ENCODE measurements at regions not wholly inside any gene's neighbourhood (a gene's known extent, or its start where the extent isn't known, plus 50 kb on each side); places are given as distances from the start of the nearest gene placed in this dataset.
"Not testable (repeated sequence)": the region's sequence is repeated elsewhere in the genome, so short reads cannot be mapped to it uniquely, and the experiment has no call there.

DNA sequence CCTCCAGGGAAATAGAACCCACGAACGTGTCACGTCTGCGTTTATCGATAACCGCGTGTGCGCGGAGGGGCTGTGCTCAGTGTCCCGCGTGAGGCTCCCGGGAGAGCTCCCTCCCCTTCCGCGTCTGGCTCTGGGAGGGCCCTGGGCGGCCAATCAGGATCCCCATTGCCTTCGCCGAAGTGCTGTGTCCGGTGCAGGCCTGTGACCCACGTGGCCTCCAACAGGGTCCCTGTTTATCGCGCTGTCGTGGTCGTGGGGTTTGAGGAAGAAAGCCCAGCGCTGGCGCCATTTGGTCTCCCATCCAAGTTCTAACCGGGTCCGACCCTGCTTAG lies 345.6 kb downstream of the ADGRD1 start:
- H3K9ac ChIP-seq (ENCODE audit: low read length); DNase-seq; H3K9me3 ChIP-seq (ENCODE audit: insufficient read depth, low read depth, low read length); H4K91ac ChIP-seq (ENCODE audit: low read depth, low read length); H4K12ac ChIP-seq (ENCODE audit: low read depth, low read length); H3K14ac ChIP-seq (ENCODE audit: low read length); H3K18ac ChIP-seq (ENCODE audit: low read length); H3K4ac ChIP-seq (ENCODE audit: low read depth, low read length); H3K27me3 ChIP-seq (ENCODE audit: insufficient read depth, low read length); H2BK12ac ChIP-seq (ENCODE audit: low read length); H3K4me1 ChIP-seq (ENCODE audit: control insufficient read depth in 1 of 2, insufficient read depth in 2 of 2, low read length in 2 of 2); H3K79me2 ChIP-seq (ENCODE audit: control insufficient read depth, insufficient read depth, low read length, poor library complexity); H2BK5ac ChIP-seq (ENCODE audit: low read depth, low read length, poor library complexity); H3K27ac ChIP-seq (ENCODE audit: low read depth, low read length); H2AK5ac ChIP-seq (ENCODE audit: low read length); H4K8ac ChIP-seq (ENCODE audit: low read depth, low read length); H3K23ac ChIP-seq (ENCODE audit: low read length); H3K4me2 ChIP-seq (ENCODE audit: low read length); H3K79me1 ChIP-seq (ENCODE audit: low read length); H3K4me3 ChIP-seq (ENCODE audit: low read depth, low read length); H3K36me3 ChIP-seq (ENCODE audit: control insufficient read depth in 1 of 2, insufficient read depth in 2 of 2, low read length in 2 of 2); H2AFZ ChIP-seq (ENCODE audit: insufficient read depth, low read length, poor library complexity); H2BK120ac ChIP-seq (ENCODE audit: insufficient read depth, low read length, poor library complexity): not testable (repeated sequence)
- WGBS (ENCODE audit: extremely low coverage, insufficient coverage, insufficient read length) = no CpG with 5 or more reads among the region's 27 CpGs

DNA sequence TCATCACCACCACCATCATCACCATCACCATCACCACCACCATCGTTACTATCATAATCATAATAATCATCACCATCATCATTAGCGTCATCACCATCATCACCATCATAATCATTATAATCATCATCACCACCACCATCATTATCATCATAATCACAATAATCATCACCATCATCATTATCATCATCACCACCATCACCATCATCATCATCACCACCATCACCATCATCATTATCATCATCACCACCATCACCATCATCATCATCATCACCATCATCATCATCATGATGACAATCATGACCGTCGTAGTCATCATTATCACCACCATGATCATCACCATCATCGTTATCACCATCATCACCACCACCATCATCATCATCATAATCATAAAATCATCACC lies 349.9 kb downstream of the ADGRD1 start:
- not testable (repeated sequence) for H3K9me3 ChIP-seq (ENCODE audit: insufficient read depth, low read depth, low read length); H4K12ac ChIP-seq (ENCODE audit: low read depth, low read length); H3K4me3 ChIP-seq (ENCODE audit: low read depth, low read length); H3K4me1 ChIP-seq (ENCODE audit: control insufficient read depth in 1 of 2, insufficient read depth in 2 of 2, low read length in 2 of 2); H2BK120ac ChIP-seq (ENCODE audit: insufficient read depth, low read length, poor library complexity); H3K23ac ChIP-seq (ENCODE audit: low read length); H3K36me3 ChIP-seq (ENCODE audit: control insufficient read depth in 1 of 2, insufficient read depth in 2 of 2, low read length in 2 of 2); H3K79me2 ChIP-seq (ENCODE audit: control insufficient read depth, insufficient read depth, low read length, poor library complexity); H4K91ac ChIP-seq (ENCODE audit: low read depth, low read length); H2AFZ ChIP-seq (ENCODE audit: insufficient read depth, low read length, poor library complexity); H2BK5ac ChIP-seq (ENCODE audit: low read depth, low read length, poor library complexity); H2BK12ac ChIP-seq (ENCODE audit: low read length); H3K27me3 ChIP-seq (ENCODE audit: insufficient read depth, low read length); H2AK5ac ChIP-seq (ENCODE audit: low read length); H3K18ac ChIP-seq (ENCODE audit: low read length); H3K9ac ChIP-seq (ENCODE audit: low read length); H3K4ac ChIP-seq (ENCODE audit: low read depth, low read length); H3K4me2 ChIP-seq (ENCODE audit: low read length); H3K14ac ChIP-seq (ENCODE audit: low read length); H3K79me1 ChIP-seq (ENCODE audit: low read length); H3K27ac ChIP-seq (ENCODE audit: low read depth, low read length); DNase-seq; H4K8ac ChIP-seq (ENCODE audit: low read depth, low read length)
- WGBS (ENCODE audit: extremely low coverage, insufficient coverage, insufficient read length) = no CpG with 5 or more reads among the region's 5 CpGs

DNA sequence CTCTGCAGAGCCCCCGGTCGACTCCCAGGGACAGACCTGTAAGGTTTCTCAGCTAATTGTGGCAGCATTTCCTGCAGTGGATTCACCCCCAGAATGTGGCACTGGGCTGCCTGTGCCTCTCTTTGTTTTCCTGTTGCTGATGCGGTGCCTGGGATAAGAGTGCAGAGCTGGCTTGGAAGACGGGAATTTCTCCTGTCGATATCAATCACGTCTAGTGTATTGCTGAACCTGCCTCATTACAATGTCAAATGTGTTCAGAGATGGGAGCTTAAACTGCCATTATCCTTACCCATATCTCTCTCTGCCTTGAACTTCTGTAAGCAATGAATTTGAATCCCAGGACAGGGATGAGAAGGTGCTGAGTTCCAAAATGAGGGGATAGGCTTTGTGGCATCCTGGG lies 350.9 kb downstream of the ADGRD1 start:
- no CpG with 5 or more reads among the region's 6 CpGs for WGBS (ENCODE audit: extremely low coverage, insufficient coverage, insufficient read length)

DNA sequence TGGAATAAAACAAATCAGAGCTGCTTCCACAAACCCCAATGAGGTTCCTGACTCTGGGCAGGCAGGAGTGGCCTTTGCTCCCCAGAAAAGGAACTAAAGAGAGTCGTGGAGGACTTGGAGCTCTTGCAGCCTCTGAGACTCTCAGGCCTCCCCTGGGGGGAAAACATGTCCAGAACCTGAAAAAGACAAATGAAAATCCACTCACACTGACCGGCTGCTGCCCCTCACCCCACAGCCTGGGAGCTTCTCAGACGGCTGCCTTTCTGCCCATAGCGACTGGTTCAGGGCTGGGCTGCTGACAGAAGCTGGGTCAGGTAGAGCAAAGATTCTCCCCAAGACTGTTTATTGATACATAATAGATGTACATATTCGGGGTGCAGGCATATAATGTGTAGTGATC lies 356.0 kb downstream of the ADGRD1 start:
- DNase-seq = no peak
- H3K4me1 ChIP-seq (ENCODE audit: control insufficient read depth in 1 of 2, insufficient read depth in 2 of 2, low read length in 2 of 2) = no peaks in the 10 kb centered on the region
- no peak overlapping the region for H2BK12ac ChIP-seq (ENCODE audit: low read length)
- no peak overlapping the region for H3K9ac ChIP-seq (ENCODE audit: low read length)
- H2AFZ ChIP-seq (ENCODE audit: insufficient read depth, low read length, poor library complexity) = no peak overlapping the region
- no peaks in the 10 kb centered on the region for H3K79me1 ChIP-seq (ENCODE audit: low read length)
- H3K4me2 ChIP-seq (ENCODE audit: low read length) = no peak overlapping the region
- H2BK5ac ChIP-seq (ENCODE audit: low read depth, low read length, poor library complexity) = no peak overlapping the region
- H3K9me3 ChIP-seq (ENCODE audit: insufficient read depth, low read depth, low read length) = no peaks in the 10 kb centered on the region
- no peaks in the 10 kb centered on the region for H3K79me2 ChIP-seq (ENCODE audit: control insufficient read depth, insufficient read depth, low read length, poor library complexity)
- no peak overlapping the region for H3K18ac ChIP-seq (ENCODE audit: low read length)
- H3K23ac ChIP-seq (ENCODE audit: low read length) = no peak overlapping the region
- H4K8ac ChIP-seq (ENCODE audit: low read depth, low read length) = no peak overlapping the region
- no peaks in the 10 kb centered on the region for H3K27me3 ChIP-seq (ENCODE audit: insufficient read depth, low read length)
- no peak overlapping the region for H3K27ac ChIP-seq (ENCODE audit: low read depth, low read length)
- no peak overlapping the region for H4K12ac ChIP-seq (ENCODE audit: low read depth, low read length)
- H3K14ac ChIP-seq (ENCODE audit: low read length) = no peak overlapping the region
- no peak overlapping the region for H3K4me3 ChIP-seq (ENCODE audit: low read depth, low read length)
- no peak overlapping the region for H2BK120ac ChIP-seq (ENCODE audit: insufficient read depth, low read length, poor library complexity)
- WGBS (ENCODE audit: extremely low coverage, insufficient coverage, insufficient read length) = no CpG with 5 or more reads among the region's 5 CpGs
- H4K91ac ChIP-seq (ENCODE audit: low read depth, low read length) = no peak overlapping the region
- H2AK5ac ChIP-seq (ENCODE audit: low read length) = no peak overlapping the region
- no peaks in the 10 kb centered on the region for H3K36me3 ChIP-seq (ENCODE audit: control insufficient read depth in 1 of 2, insufficient read depth in 2 of 2, low read length in 2 of 2)
- H3K4ac ChIP-seq (ENCODE audit: low read depth, low read length) = no peak overlapping the region

More for the DNA sequence above, 350.9 kb downstream of the ADGRD1 start:
- H2AK5ac ChIP-seq (ENCODE audit: low read length); H3K4me2 ChIP-seq (ENCODE audit: low read length); H3K27ac ChIP-seq (ENCODE audit: low read depth, low read length); H3K18ac ChIP-seq (ENCODE audit: low read length); H4K12ac ChIP-seq (ENCODE audit: low read depth, low read length); H3K4me3 ChIP-seq (ENCODE audit: low read depth, low read length); H2BK120ac ChIP-seq (ENCODE audit: insufficient read depth, low read length, poor library complexity); H3K79me2 ChIP-seq (ENCODE audit: control insufficient read depth, insufficient read depth, low read length, poor library complexity); H2BK5ac ChIP-seq (ENCODE audit: low read depth, low read length, poor library complexity); H3K9me3 ChIP-seq (ENCODE audit: insufficient read depth, low read depth, low read length); H4K8ac ChIP-seq (ENCODE audit: low read depth, low read length); H3K9ac ChIP-seq (ENCODE audit: low read length); H3K23ac ChIP-seq (ENCODE audit: low read length); H2BK12ac ChIP-seq (ENCODE audit: low read length); H3K27me3 ChIP-seq (ENCODE audit: insufficient read depth, low read length); DNase-seq; H3K4me1 ChIP-seq (ENCODE audit: control insufficient read depth in 1 of 2, insufficient read depth in 2 of 2, low read length in 2 of 2); H3K14ac ChIP-seq (ENCODE audit: low read length); H3K4ac ChIP-seq (ENCODE audit: low read depth, low read length); H4K91ac ChIP-seq (ENCODE audit: low read depth, low read length); H3K79me1 ChIP-seq (ENCODE audit: low read length); H3K36me3 ChIP-seq (ENCODE audit: control insufficient read depth in 1 of 2, insufficient read depth in 2 of 2, low read length in 2 of 2); H2AFZ ChIP-seq (ENCODE audit: insufficient read depth, low read length, poor library complexity): not testable (repeated sequence)

Measured in trophoblast cell (in vitro differentiated cells and primary cell).